ENCODE measurements at regions not wholly inside any gene's neighbourhood (a gene's known extent, or its start where the extent isn't known, plus 50 kb on each side); places are given as distances from the start of the nearest gene placed in this dataset.

DNA sequence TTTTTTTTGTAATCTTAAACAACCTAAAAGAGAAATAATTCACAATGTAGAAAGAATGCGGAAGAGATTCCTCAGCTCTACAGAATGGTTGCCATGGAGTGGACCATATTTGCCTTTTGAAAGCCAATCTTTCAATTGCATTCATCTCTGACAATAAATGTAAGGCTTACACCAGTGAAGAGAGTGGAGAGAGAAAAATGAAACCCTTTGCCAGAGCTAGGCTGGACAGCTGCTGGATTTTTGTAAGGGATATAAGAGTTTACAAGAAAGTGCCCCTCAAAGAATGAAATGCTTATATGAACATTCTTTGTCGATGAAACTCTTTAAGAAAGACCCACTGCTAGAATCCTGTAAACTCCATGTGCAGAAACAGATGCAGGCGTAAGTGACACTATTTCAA, 66.0 kb upstream of the FAT1 start:
- TF ChIP-seq GATA2 (IDR thresholded peaks at IDR 0.05; ENCODE audit: low read depth, low read length) (no peak), GATA3 (IDR thresholded peaks at IDR 0.05; ENCODE audit: low read depth, low read length) (no peak)
